Pancreas (tissue), 10 donors: ENCODE measurements at regions not wholly inside any gene's neighbourhood (a gene's known extent, or its start where the extent isn't known, plus 50 kb on each side); places are given as distances from the start of the nearest gene placed in this dataset.

Experiments
- ATAC-seq, 4 donors: fragments of 200-7000 bp; cut with Tn5 transposase; one replicate each; pipeline versions ENCODE4 v1.8.0 to v1.9.1; 2020; ENCODE audit warnings: mild to moderate bottlenecking in 4 of 4, moderate library complexity in 4 of 4
- DNase-seq, 6 donors: peaks; one replicate each; pipeline ENCODE4 v3.0.0-alpha.2; 2020
- FAIRE-seq: peaks from 2 replicates; lab custom pipeline; 2012; peaks lifted over from hg19 to GRCh38; lab: Jason Lieb, UNC
- H3K27ac ChIP-seq, 4 donors: fragments of 200-600 bp; sonication (generic); 1 replicate in 3 of 4; 2 replicates in 1 of 4; pipeline versions ENCODE4 v1.5.0 to v1.8.0; 2020
- H3K27me3 ChIP-seq, 4 donors: fragments of 200-600 bp; one replicate each; pipeline ENCODE4 v1.8.0; 2021
- H3K36me3 ChIP-seq, 3 donors: fragments of 200-600 bp; sonication (generic) in 1 of 3; one replicate each; pipeline versions ENCODE4 v1.5.0 to v1.8.0; 2020 to 2021
- H3K4me1 ChIP-seq, 3 donors: fragments of 200-600 bp; one replicate each; pipeline ENCODE4 v1.8.0; 2021
- H3K4me3 ChIP-seq, 4 donors: fragments of 200-600 bp; sonication (generic) in 2 of 4; one replicate each; pipeline versions ENCODE4 v1.5.0 to v1.8.0; 2020 to 2021
- H3K9me3 ChIP-seq, 4 donors: fragments of 200-600 bp; one replicate each; pipeline ENCODE4 v1.8.0; 2021
- CTCF ChIP-seq, 4 donors: fragments of 200-600 bp; sonication (generic) in 3 of 4; IDR thresholded peaks; one replicate each; pipeline versions ENCODE4 v1.5.0 to v1.8.0; 2021; ENCODE audit warnings: antibody characterized with exemption in 4 of 4
- WGBS, 2 donors: extraction: QIAGEN DNeasy Blood & Tissue Kit; methylation state at CpG; one replicate each; pipeline ENCODE4 v1.1.7; 2013; 5-methylcytosine and 5-hydroxymethylcytosine counted together
- intact Hi-C, 3 donors: fragments of 100-400 bp; cut with DNase I; formaldehyde crosslinking; loops; one replicate each; pipeline versions ENCODE4 v1.11.1 to v1.14.2; 2022
- donor health status: healthy with polysubstance abuse.
- donor health status: DM: no; HTN: no; CAD: no; lungs with moderate emphysema.
- donor health status: DM: no; HTN: no; CAD: no.
- donor health status: control.
- donor health status: control.
- donor health status: Bipolar disorder and iron deficiency.
- donor health status: DM: yes; HTN: yes; CAD: no.
- donor health status: DM: no; HTN: no; CAD: no.
- donor health status: DM: no; HTN: no; CAD: no.
- donor health status: DM: yes; HTN: yes; CAD: no.

DNA sequence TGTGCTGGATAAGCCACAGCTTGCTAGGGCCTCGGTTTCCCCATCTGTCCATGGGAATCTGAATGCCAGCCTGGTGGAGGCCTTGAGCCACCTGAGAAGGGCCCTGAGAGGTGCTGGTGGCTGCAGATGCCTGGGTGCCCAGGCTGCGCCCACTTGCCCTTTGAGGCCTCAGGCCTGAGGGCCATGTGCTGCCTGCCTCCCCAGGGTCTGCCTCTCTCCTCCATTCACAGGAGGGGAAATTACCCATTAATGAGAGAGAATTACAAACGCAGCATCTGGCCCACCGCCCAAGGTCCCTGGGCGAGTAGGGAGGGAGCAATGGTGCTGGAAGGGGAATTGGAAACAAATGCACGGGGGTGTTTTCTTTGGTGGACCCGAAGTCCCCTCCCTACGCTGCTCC, 59.6 kb downstream of the BARX1 start:
- H3K9me3 ChIP-seq, result no peaks in the 10 kb centered on the region
- no peak overlapping the region for H3K27ac ChIP-seq
- no peak overlapping the region for H3K4me3 ChIP-seq
- no peaks in the 10 kb centered on the region for H3K36me3 ChIP-seq
- peaks cover 12 to 17% (median 17%) of the 10 kb centered on the region in 3 donors for H3K4me1 ChIP-seq
- ATAC-seq (no peak), DNase-seq (peak in 4 of 6 donors; percentile 13 to 52 (median 40)), FAIRE-seq (no peak)
- no peaks in the 10 kb centered on the region for H3K27me3 ChIP-seq
- 54 to 55% methylated on average over 8 of the region's 8 CpGs for WGBS, 2 donors
- intact Hi-C loops, result no loop called here
- TF ChIP-seq CTCF (IDR thresholded peaks at IDR 0.05), result no peak

DNA sequence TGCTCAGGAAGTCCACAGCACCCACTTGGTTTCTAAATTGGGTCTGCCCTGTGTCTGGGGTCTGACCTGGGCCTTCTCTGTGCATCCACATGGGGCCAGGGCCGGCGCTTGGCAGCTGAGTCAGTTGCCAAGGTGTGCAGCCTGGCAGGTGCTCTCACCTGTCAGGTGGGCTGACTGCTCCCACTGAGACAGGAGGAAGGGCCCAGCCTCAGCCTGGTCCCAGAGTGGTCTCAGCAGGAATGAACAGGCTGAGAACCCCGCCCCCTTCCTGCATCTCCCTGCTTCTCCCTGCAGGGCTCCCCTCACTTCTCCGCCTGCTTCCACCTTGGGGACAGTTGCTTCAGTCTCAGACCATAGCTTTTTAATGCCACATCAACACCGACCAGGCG, 60.5 kb downstream of the BARX1 start:
- peak overlapping the region; percentile 6 to 85 (median 68) for H3K27ac ChIP-seq
- H3K9me3 ChIP-seq, result no peaks in the 10 kb centered on the region
- no peaks in the 10 kb centered on the region for H3K36me3 ChIP-seq
- H3K4me1 ChIP-seq, result peaks cover 12 to 17% (median 17%) of the 10 kb centered on the region in 3 donors
- 74 to 77% methylated on average over 6 of the region's 6 CpGs for WGBS, 2 donors
- peak in 3 of 4 donors; percentile 5 to 23 (median 5) for ATAC-seq
- peak in 2 of 6 donors; percentile 23 to 60 for DNase-seq
- no peak for TF ChIP-seq CTCF (IDR thresholded peaks at IDR 0.05)
- H3K27me3 ChIP-seq, result no peaks in the 10 kb centered on the region
- intact Hi-C loops, result no loop called here
- no peak overlapping the region for H3K4me3 ChIP-seq
- no peak for FAIRE-seq

GRCh38 chr9:93893899-93894690, 61.1 kb downstream of the BARX1 start:
- no peak for TF ChIP-seq CTCF (IDR thresholded peaks at IDR 0.05)
- ATAC-seq (peak; percentile 94 to 98 (median 98)), FAIRE-seq (no peak), DNase-seq (peak; percentile 66 to 89 (median 86))
- H3K27me3 ChIP-seq, result no peaks in the 10 kb centered on the region
- H3K4me1 ChIP-seq, result peaks cover 12 to 17% (median 17%) of the 10 kb centered on the region in 3 donors
- WGBS, 2 donors, result 20% methylated on average over 15 of the region's 15 CpGs
- H3K27ac ChIP-seq, result peak overlapping the region; percentile 6 to 85 (median 68)
- H3K9me3 ChIP-seq, result no peaks in the 10 kb centered on the region
- H3K4me3 ChIP-seq, result no peak overlapping the region
- intact Hi-C loops, result no loop called here
- no peaks in the 10 kb centered on the region for H3K36me3 ChIP-seq

GRCh38 chr9:93893194-93893593, 62.0 kb downstream of the BARX1 start:
- no peaks in the 10 kb centered on the region for H3K9me3 ChIP-seq
- peaks cover 12 to 17% (median 17%) of the 10 kb centered on the region in 3 donors for H3K4me1 ChIP-seq
- no peak for ATAC-seq
- FAIRE-seq, result no peak
- H3K4me3 ChIP-seq, result no peak overlapping the region
- no peak for TF ChIP-seq CTCF (IDR thresholded peaks at IDR 0.05)
- no peaks in the 10 kb centered on the region for H3K36me3 ChIP-seq
- no peak for DNase-seq
- H3K27ac ChIP-seq, result no peak overlapping the region
- no peaks in the 10 kb centered on the region for H3K27me3 ChIP-seq
- intact Hi-C loops, result no loop called here

DNA sequence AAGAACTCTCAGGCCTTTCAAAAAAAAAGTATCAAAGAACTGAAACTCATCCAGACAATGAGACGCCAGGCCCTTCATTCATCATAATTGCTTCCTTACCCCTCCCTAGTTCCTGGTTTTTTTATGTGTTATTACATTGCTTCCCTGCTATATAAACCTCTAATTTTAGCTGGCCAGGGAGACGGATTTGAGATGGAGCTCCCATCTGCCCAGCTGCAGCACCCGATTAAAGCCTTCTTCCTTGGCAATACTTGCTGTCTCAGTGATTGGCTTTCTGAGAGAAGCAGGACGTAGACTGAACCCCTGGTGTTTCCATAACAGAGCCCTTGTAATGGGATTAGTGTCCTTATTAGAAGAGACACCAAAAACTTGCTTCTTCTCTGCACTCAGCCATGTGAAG, 62.4 kb downstream of the BARX1 start:
- no peak for TF ChIP-seq CTCF (IDR thresholded peaks at IDR 0.05)
- H3K27ac ChIP-seq, result no peak overlapping the region
- no peaks in the 10 kb centered on the region for H3K36me3 ChIP-seq
- no peaks in the 10 kb centered on the region for H3K9me3 ChIP-seq
- ATAC-seq (no peak), FAIRE-seq (no peak), DNase-seq (no peak)
- 94 to 95% methylated on average over 4 of the region's 4 CpGs for WGBS, 2 donors
- no peaks in the 10 kb centered on the region for H3K27me3 ChIP-seq
- intact Hi-C loops, result no loop called here
- peaks cover 12 to 17% (median 17%) of the 10 kb centered on the region in 3 donors for H3K4me1 ChIP-seq
- H3K4me3 ChIP-seq, result no peak overlapping the region
